UCSD-AML1 (cell line): ENCODE measurements at regions not wholly inside any gene's neighbourhood (a gene's known extent, or its start where the extent isn't known, plus 50 kb on each side); places are given as distances from the start of the nearest gene placed in this dataset.

Source experiments
- DNase-seq: peaks from one replicate; lab custom pipeline; 2025; ENCODE audit not compliant: unreplicated experiment; lab: John Stamatoyannopoulos, UW

GRCh38 chr6:25061289-25061936 is 125.7 kb upstream of the RIPOR2 start:
- DNase-seq, result no peak

GRCh38 chr6:25062070-25062811 is 126.5 kb upstream of the RIPOR2 start:
- no peak for DNase-seq

GRCh38 chr6:25064006-25064405 is 128.2 kb upstream of the RIPOR2 start:
- no peak for DNase-seq

GRCh38 chr6:25065666-25066065 is 129.9 kb upstream of the RIPOR2 start:
- DNase-seq, result no peak

GRCh38 chr6:25066593-25066992 is 130.8 kb upstream of the RIPOR2 start:
- no peak for DNase-seq

GRCh38 chr6:25068866-25069265 is 133.1 kb upstream of the RIPOR2 start:
- DNase-seq, result no peak

- DNase-seq, result peak; percentile 76
These were observed 135.0 kb upstream of the RIPOR2 start for GRCh38 chr6:25070547-25071366.

- no peak for DNase-seq
These were observed 142.4 kb upstream of the RIPOR2 start for GRCh38 chr6:25078141-25078540.

GRCh38 chr6:25083784-25084507 is 148.2 kb upstream of the RIPOR2 start:
- no peak for DNase-seq

GRCh38 chr6:25084508-25084833 is 148.7 kb upstream of the RIPOR2 start:
- DNase-seq, result no peak

- DNase-seq, result peak; percentile 22
These were observed 150.0 kb upstream of the RIPOR2 start for GRCh38 chr6:25085756-25086155.

GRCh38 chr6:25086500-25087091 is 150.8 kb upstream of the RIPOR2 start:
- no peak for DNase-seq

GRCh38 chr6:25088513-25088912 is 152.8 kb upstream of the RIPOR2 start:
- no peak for DNase-seq

GRCh38 chr6:25089442-25089841 is 153.7 kb upstream of the RIPOR2 start:
- peak; percentile 24 for DNase-seq

- no peak for DNase-seq
These were observed 159.0 kb upstream of the RIPOR2 start for GRCh38 chr6:25094726-25095125.

- no peak for DNase-seq
These were observed 164.5 kb upstream of the RIPOR2 start for GRCh38 chr6:25100288-25100687.

GRCh38 chr6:25103603-25104002 is 167.8 kb upstream of the RIPOR2 start:
- DNase-seq, result no peak

GRCh38 chr6:25105070-25105925 is 169.5 kb upstream of the RIPOR2 start:
- DNase-seq, result no peak

- DNase-seq, result no peak
These were observed 171.5 kb upstream of the RIPOR2 start for GRCh38 chr6:25107218-25107617.

- no peak for DNase-seq
These were observed 167.4 kb upstream of the CARMIL1 start for GRCh38 chr6:25111782-25112181.
